Erythroblast (primary cell): ENCODE measurements at regions not wholly inside any gene's neighbourhood (a gene's known extent, or its start where the extent isn't known, plus 50 kb on each side); places are given as distances from the start of the nearest gene placed in this dataset.

Experiments
- GATA1 ChIP-seq: IDR thresholded peaks from 2 replicates; pipeline ENCODE4 v1.6.1; 2011; ENCODE audit warnings: low read depth, mild to moderate bottlenecking, control low read depth, low read length, moderate library complexity
- POLR2A ChIP-seq: IDR thresholded peaks from 2 replicates; pipeline ENCODE4 v1.6.1; 2011; ENCODE audit warnings: mild to moderate bottlenecking, low read length

GRCh38 chr16:64254443-64255367 is 867.2 kb downstream of the CDH11 start:
- TF ChIP-seq POLR2A: no peak
- TF ChIP-seq GATA1: no peak
